ENCODE measurements at regions not wholly inside any gene's neighbourhood (a gene's known extent, or its start where the extent isn't known, plus 50 kb on each side); places are given as distances from the start of the nearest gene placed in this dataset.

DNA sequence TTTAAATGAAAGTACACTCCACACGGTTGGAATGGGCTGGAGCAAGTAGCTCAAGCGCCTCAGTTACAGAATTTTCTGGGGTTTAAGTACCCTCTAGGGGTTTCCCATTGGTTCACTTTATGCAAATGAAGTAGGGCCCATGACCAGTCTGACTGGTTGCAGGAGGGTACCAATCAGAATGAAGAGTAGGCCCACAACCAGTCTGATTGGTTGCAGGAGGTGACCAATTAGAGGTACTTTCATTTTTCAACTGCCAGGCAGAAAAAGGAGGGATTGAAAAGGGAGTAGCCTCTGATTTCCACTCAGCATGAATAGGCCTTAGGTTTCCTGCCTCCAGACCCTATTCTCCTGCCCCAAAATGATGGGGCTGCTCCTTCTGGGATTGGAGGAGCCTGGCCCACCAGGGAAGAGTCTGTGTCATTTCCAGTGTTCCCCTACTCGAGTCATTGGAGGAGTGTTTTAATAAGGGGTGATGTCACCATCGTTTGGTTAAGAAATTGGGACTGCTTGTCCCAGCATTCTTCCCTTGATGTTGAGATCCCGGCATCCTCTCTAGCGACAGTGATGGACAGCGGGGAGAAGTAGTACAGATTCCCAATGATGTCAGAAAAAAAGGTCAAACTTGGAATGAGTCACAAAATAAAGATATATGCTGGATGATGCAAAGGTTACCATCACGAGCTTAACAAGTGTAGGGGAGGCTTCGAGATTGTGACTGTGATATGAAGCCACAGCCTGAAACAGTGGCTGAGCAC is 210.4 kb downstream of the SH3BP4 start:
- ATAC-seq (replicated peaks; ENCODE audit: extremely low read depth, poor library complexity, severe bottlenecking) (no peak), DNase-seq (ENCODE audit: low spot score in 2 of 2) (no peak)
- H3K9me3 Mint-ChIP-seq = no peaks in the 10 kb centered on the region
- H3K27ac Mint-ChIP-seq (ENCODE audit: low read depth) = no peak overlapping the region
- no peak overlapping the region for H3K4me3 Mint-ChIP-seq
- peaks cover 2% of the 10 kb centered on the region for H3K36me3 Mint-ChIP-seq (ENCODE audit: insufficient read depth)
- no peaks in the 10 kb centered on the region for H3K4me1 Mint-ChIP-seq
- peaks cover 71% of the 10 kb centered on the region for H3K27me3 Mint-ChIP-seq

DNA sequence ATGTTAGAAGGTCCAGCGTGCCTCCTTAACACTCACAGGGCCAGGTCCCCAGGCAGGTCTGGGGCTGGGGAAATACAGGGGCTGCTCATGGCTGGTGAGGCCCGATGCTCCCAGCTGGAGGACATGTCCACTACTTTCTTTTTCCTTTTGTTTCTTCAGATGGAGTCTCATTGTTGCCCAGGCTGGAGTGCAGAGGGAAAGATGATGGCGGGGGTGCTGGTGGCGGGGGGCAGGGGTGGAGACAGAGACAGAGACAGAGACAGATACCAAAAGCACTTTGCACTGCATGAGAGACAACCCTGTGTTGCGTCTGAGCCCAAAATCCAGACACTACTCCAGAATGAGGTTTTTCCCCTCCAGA is 211.0 kb downstream of the SH3BP4 start:
- DNase-seq (ENCODE audit: low spot score in 2 of 2) (no peak), ATAC-seq (replicated peaks; ENCODE audit: extremely low read depth, poor library complexity, severe bottlenecking) (no peak)
- Mint-ChIP-seq H3K36me3 (ENCODE audit: insufficient read depth) (peaks cover 2% of the 10 kb centered on the region), H3K27me3 (peaks cover 69% of the 10 kb centered on the region), H3K9me3 (no peaks in the 10 kb centered on the region), H3K4me3 (no peak overlapping the region), H3K4me1 (no peaks in the 10 kb centered on the region), H3K27ac (ENCODE audit: low read depth) (no peak overlapping the region)

DNA sequence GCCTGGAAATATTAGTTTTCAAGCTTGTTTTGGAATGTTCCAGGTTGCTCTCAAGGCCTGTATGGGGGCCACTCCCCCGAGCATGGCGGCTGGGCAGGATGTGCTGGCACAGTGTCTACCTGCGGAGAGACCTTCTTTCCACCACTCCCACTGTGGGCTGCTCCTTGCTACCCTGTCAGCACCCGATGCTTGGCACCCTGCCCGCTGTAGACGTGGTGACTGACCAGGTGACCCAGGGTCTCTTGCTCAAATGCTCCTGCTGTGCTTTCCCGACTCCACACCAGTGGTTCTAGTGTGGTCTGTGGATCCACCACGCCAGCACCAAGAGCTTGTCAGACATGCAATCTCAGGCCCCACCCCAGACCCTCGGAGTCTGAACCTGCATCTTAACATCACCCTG is 213.3 kb downstream of the SH3BP4 start:
- Mint-ChIP-seq H3K4me3 (no peak overlapping the region), H3K9me3 (peaks cover 6% of the 10 kb centered on the region), H3K36me3 (ENCODE audit: insufficient read depth) (peaks cover 2% of the 10 kb centered on the region), H3K27ac (ENCODE audit: low read depth) (no peak overlapping the region), H3K27me3 (peaks cover 54% of the 10 kb centered on the region), H3K4me1 (no peaks in the 10 kb centered on the region)
- no peak for DNase-seq (ENCODE audit: low spot score in 2 of 2)
- ATAC-seq (replicated peaks; ENCODE audit: extremely low read depth, poor library complexity, severe bottlenecking) = no peak

DNA sequence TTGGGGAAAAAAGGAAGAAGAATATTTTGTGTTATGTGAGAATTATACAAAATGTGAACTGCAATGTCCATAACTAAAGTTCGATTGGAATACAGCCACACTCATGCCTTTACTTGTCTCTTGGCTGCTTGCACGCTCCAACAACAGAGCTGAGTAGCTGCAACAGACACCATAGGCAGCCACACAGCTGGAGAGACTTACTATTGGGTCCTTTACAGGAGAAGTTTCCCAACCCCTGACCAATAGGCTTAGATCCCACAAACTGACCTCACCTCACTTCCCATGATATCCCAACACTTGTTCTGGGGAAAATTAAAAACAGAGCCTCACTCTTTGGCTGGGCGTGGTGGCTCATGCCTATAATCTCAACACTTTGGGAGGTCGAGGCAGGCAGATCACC is 213.8 kb downstream of the SH3BP4 start:
- peaks cover 6% of the 10 kb centered on the region for H3K9me3 Mint-ChIP-seq
- ATAC-seq (replicated peaks; ENCODE audit: extremely low read depth, poor library complexity, severe bottlenecking) (no peak), DNase-seq (ENCODE audit: low spot score in 2 of 2) (no peak)
- no peak overlapping the region for H3K27ac Mint-ChIP-seq (ENCODE audit: low read depth)
- H3K27me3 Mint-ChIP-seq = peaks cover 50% of the 10 kb centered on the region
- H3K4me1 Mint-ChIP-seq = no peaks in the 10 kb centered on the region
- H3K36me3 Mint-ChIP-seq (ENCODE audit: insufficient read depth) = peaks cover 2% of the 10 kb centered on the region
- no peak overlapping the region for H3K4me3 Mint-ChIP-seq

DNA sequence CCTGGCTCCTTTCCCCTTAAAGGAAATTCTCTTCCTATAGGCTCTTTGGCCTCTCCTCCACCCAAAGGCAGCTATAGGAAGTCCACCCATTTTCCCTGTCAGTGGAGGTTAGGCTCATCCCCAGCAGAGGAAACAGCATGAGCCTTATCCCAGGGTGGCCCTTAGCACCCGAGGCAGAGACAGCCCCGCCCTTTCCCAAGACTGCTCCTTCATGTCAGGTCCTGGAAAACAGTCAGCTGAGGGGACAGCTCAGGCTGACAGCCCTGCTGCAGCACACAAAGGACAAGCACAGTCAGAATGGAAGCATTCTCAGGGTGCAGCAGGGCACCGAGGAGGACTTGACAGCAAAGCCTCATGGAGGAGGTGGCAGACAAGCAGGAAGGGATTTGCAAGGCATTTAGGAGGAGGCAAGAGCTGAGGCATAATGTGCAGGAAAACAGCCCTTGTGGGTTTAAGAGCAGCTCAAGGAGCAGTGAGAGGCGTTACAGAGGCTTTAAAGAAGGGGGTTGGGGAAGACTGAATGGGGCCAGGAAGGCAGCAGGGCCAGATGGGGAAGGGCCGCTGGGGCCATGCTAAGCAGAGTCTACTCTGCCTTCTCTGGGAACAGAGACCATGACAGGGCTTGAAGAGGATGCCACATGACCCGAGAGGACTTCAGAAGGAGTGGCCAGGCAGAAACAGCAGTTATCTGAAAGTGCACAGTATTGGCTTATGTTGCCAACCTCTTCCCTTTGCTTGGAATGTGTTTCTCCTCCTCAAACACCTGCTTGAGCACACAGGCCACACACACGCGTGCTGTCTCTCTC is 216.6 kb downstream of the SH3BP4 start:
- peaks cover 2% of the 10 kb centered on the region for H3K36me3 Mint-ChIP-seq (ENCODE audit: insufficient read depth)
- H3K27me3 Mint-ChIP-seq = peaks cover 44% of the 10 kb centered on the region
- no peak for ATAC-seq (replicated peaks; ENCODE audit: extremely low read depth, poor library complexity, severe bottlenecking)

DNA sequence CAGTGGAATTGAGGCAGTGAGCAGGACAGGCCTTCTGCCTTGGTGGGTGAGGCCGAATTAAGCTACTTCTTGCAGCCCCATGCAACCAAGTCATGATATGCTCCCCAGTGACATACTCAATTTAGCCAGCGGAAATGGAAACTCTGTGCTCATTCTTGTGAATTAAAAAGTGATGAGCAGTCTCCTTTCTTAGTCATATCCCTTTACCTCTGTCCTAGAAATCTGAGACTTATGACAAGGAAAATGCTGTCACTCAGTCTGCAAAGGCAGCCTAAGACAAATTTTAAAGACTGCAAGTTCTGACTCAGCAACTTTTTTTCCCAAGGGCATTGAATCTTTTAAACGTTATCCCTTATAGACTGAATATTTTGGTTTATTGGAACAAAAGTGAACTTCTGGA is 218.2 kb downstream of the SH3BP4 start:
- Mint-ChIP-seq H3K27ac (ENCODE audit: low read depth) (no peak overlapping the region), H3K27me3 (peaks cover 53% of the 10 kb centered on the region)
- no peak for ATAC-seq (replicated peaks; ENCODE audit: extremely low read depth, poor library complexity, severe bottlenecking)

More for the DNA sequence above, 216.6 kb downstream of the SH3BP4 start:
- DNase-seq (ENCODE audit: low spot score in 2 of 2) = no peak
- no peaks in the 10 kb centered on the region for H3K4me1 Mint-ChIP-seq
- no peak overlapping the region for H3K27ac Mint-ChIP-seq (ENCODE audit: low read depth)
- H3K9me3 Mint-ChIP-seq = peaks cover 6% of the 10 kb centered on the region
- H3K4me3 Mint-ChIP-seq = no peak overlapping the region

DNA sequence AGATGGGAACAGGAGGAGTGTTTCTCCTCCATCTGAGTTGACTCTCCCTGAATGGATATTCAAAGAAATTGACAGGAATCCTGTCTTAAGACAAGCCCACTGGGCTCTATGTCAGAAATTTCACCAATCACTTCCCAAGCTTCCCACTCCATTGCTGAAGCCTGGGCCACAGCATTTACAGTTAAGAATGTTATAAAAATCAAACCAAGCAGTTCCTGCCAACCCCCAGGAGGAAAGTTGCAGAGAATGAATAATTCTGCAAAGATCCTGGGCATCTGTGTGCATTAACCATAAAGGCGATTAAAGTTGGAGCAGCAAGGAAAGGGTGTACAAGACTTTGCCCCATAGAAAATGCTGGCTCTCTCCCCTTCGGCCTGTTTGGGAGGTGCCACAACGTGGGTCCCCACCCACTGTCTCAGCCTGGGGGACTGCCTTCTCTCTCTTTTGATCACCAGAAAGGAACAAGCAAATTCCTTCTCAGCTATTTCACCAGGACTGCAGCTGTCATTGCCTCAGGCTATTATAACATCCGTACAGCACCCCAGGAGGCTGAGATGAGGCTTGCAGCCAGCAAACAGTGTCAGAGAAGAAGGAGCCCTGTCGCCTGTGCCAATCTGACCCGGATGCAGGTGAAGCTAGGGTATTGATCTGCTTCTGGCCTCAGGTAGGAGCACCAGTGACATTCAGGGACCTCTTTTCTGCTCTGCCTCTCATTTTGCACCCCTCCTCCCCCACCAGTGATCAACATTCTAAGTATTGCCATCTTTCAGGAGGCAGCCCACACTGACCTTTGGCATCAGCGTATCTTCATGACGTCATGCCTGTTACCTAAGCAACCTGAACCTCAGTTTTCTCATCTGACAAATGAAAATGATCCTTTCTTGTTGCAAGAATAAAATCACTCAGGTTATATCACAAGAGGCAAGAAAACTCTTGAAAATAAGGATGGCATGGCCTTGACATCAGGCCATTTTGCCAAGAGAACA is 219.0 kb downstream of the SH3BP4 start:
- Mint-ChIP-seq H3K4me1 (no peaks in the 10 kb centered on the region), H3K27ac (ENCODE audit: low read depth) (no peak overlapping the region), H3K9me3 (peaks cover 6% of the 10 kb centered on the region), H3K27me3 (peaks cover 49% of the 10 kb centered on the region), H3K36me3 (ENCODE audit: insufficient read depth) (no peaks in the 10 kb centered on the region), H3K4me3 (no peak overlapping the region)
- ATAC-seq (replicated peaks; ENCODE audit: extremely low read depth, poor library complexity, severe bottlenecking) (no peak), DNase-seq (ENCODE audit: low spot score in 2 of 2) (no peak)

More for the DNA sequence above, 218.2 kb downstream of the SH3BP4 start:
- H3K4me3 Mint-ChIP-seq = no peak overlapping the region
- no peak for DNase-seq (ENCODE audit: low spot score in 2 of 2)
- H3K4me1 Mint-ChIP-seq = no peaks in the 10 kb centered on the region
- peaks cover 6% of the 10 kb centered on the region for H3K9me3 Mint-ChIP-seq
- no peaks in the 10 kb centered on the region for H3K36me3 Mint-ChIP-seq (ENCODE audit: insufficient read depth)

DNA sequence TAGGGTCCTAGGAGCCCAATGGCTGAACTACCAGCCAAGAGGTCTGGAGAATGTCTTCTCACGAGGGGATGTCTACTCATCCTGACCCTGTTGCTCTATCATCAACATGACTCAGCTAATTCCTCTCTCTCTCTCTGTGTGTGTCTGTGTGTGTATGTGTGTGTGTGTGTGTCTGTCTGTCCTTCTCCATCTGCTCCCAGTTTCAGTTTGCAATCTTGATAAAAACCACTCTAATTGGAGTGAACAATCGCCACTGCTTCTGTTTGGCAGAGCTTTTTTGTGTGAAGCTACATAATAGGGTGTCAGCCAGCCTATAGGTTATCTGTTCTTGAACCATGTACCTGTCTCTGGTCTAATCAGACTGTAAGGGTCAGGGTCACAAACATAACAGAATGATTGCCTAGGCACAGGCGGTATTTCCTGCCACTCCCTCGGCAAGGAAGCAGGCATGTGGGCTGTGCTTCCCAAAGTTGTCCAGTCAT is 219.8 kb downstream of the SH3BP4 start:
- H3K27me3 Mint-ChIP-seq = peaks cover 41% of the 10 kb centered on the region
- H3K9me3 Mint-ChIP-seq = peaks cover 6% of the 10 kb centered on the region
- H3K36me3 Mint-ChIP-seq (ENCODE audit: insufficient read depth) = no peaks in the 10 kb centered on the region
- ATAC-seq (replicated peaks; ENCODE audit: extremely low read depth, poor library complexity, severe bottlenecking) = no peak
- H3K4me3 Mint-ChIP-seq = no peak overlapping the region
- DNase-seq (ENCODE audit: low spot score in 2 of 2) = no peak
- H3K4me1 Mint-ChIP-seq = no peaks in the 10 kb centered on the region
- no peak overlapping the region for H3K27ac Mint-ChIP-seq (ENCODE audit: low read depth)

DNA sequence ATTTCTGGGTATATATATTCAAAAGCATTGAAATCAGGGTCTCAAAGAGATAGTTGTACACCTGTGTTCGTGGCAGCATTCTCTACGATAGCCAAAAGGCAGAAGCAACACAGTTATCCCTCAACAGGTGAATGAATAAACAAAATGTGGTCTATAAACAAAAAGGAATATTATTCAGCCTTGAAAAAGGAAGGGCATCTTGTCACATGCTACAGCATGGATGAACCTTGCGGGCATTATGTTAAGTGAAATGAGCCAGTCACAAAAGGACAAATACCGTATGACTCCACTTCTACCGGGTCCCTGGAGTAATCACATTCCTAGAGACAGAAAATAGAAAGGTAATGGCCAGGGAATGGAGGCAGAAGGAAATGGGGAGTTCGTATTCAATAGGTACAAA is 228.8 kb downstream of the SH3BP4 start:
- Mint-ChIP-seq H3K4me1 (no peaks in the 10 kb centered on the region), H3K27ac (ENCODE audit: low read depth) (no peak overlapping the region), H3K27me3 (peaks cover 28% of the 10 kb centered on the region), H3K36me3 (ENCODE audit: insufficient read depth) (peaks cover 2% of the 10 kb centered on the region), H3K4me3 (no peak overlapping the region), H3K9me3 (no peaks in the 10 kb centered on the region)
- no peak for DNase-seq (ENCODE audit: low spot score in 2 of 2)
- no peak for ATAC-seq (replicated peaks; ENCODE audit: extremely low read depth, poor library complexity, severe bottlenecking)

DNA sequence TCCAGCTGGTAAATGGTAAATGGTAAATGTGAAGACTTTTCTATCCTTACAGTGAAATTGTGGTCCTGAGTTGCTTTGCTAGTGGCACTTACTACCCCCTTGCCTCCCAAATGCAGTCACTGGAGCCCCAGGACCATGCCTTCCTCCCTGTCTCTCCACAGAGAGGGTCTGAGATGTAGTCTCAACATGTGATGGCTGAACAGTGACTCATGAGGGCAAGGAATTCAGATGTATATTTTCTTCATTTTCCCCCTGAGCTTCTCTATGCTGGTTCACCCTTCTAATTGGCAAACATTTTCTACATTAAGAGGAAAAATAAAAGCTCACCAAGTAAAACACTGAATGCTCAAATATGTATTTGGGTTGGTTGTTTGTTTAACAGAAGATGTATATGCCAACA is 232.0 kb downstream of the SH3BP4 start:
- DNase-seq (ENCODE audit: low spot score in 2 of 2) = no peak
- Mint-ChIP-seq H3K4me1 (no peaks in the 10 kb centered on the region), H3K27me3 (peaks cover 45% of the 10 kb centered on the region), H3K4me3 (no peak overlapping the region), H3K9me3 (no peaks in the 10 kb centered on the region), H3K27ac (ENCODE audit: low read depth) (no peak overlapping the region), H3K36me3 (ENCODE audit: insufficient read depth) (peaks cover 2% of the 10 kb centered on the region)
- ATAC-seq (replicated peaks; ENCODE audit: extremely low read depth, poor library complexity, severe bottlenecking) = no peak

DNA sequence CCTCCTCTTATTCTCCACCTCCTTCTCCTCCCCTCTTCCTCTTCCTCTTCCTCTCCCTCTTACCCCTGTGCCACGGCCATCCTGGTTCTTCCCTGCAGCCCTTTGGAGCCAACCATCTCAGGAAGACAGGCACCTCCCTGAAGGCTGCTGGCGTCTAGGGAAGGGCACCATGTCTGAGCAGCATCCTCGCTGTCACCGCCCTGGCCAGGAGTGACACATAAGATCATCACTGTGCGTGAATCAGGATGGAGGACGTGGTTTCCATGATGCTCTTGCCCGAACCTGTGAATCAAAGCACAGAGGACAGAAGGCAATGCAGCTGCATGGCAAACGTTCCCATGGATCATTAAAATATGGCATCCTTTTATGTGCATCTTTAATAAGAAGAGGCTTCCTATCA is 236.0 kb downstream of the SH3BP4 start:
- DNase-seq (ENCODE audit: low spot score in 2 of 2) (no peak), ATAC-seq (replicated peaks; ENCODE audit: extremely low read depth, poor library complexity, severe bottlenecking) (no peak)
- Mint-ChIP-seq H3K36me3 (ENCODE audit: insufficient read depth) (peaks cover 1% of the 10 kb centered on the region), H3K27ac (ENCODE audit: low read depth) (no peak overlapping the region), H3K4me1 (no peaks in the 10 kb centered on the region), H3K9me3 (no peaks in the 10 kb centered on the region), H3K4me3 (no peak overlapping the region), H3K27me3 (peaks cover 69% of the 10 kb centered on the region)

DNA sequence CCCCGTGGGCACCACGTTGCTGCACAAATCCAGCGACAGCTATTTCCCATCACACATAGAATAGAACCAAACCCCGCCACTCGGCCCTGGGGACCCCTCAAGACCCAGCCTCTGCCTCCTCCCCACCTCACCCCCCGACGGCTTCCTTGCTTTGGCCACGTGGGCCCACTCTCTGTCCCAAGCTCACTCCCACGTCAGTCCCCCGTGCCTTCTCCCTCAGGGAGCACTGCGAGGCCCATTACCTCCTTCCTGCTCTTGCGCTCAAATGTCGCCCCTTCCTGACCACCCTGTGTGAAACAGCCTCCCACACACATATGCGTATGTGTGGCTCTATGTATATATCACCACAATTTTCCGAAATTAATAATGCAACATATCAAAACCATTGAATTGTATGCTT is 239.7 kb downstream of the SH3BP4 start:
- no peaks in the 10 kb centered on the region for H3K36me3 Mint-ChIP-seq (ENCODE audit: insufficient read depth)
- no peaks in the 10 kb centered on the region for H3K4me1 Mint-ChIP-seq
- H3K4me3 Mint-ChIP-seq = no peak overlapping the region

More for the DNA sequence above, 239.7 kb downstream of the SH3BP4 start:
- Mint-ChIP-seq H3K27ac (ENCODE audit: low read depth) (no peak overlapping the region), H3K27me3 (peaks cover 83% of the 10 kb centered on the region), H3K9me3 (no peaks in the 10 kb centered on the region)
- no peak for ATAC-seq (replicated peaks; ENCODE audit: extremely low read depth, poor library complexity, severe bottlenecking)
- no peak for DNase-seq (ENCODE audit: low spot score in 2 of 2)
